ENCODE measurements at regions not wholly inside any gene's neighbourhood (a gene's known extent, or its start where the extent isn't known, plus 50 kb on each side); places are given as distances from the start of the nearest gene placed in this dataset.
A peak's percentile ranks its signal among the peaks of the same experiment; 100 is the strongest.

GRCh38 chr13:110057052-110057451, 249.9 kb downstream of the COL4A1 start:
- TF ChIP-seq POLR2A (IDR thresholded peaks at IDR 0.05) (no peak), CTCF (IDR thresholded peaks at IDR 0.05) (no peak)
- no peak overlapping the region for H3K4me3 ChIP-seq
- H3K27ac ChIP-seq, result no peak overlapping the region
- no peak for DNase-seq
- H3K4me1 ChIP-seq, result no peaks in the 10 kb centered on the region
- intact Hi-C loops (cut with DNase I; ENCODE audit: low total_unique reads), result no loop called here
- H3K36me3 ChIP-seq (ENCODE audit: low read depth, missing control alignments), result no peaks in the 10 kb centered on the region
- H3K9me3 ChIP-seq, result no peaks in the 10 kb centered on the region
- 80 to 93% methylated on average over 9 of the region's 9 CpGs for WGBS, 2 donors
- H3K27me3 ChIP-seq, result no peaks in the 10 kb centered on the region

GRCh38 chr13:110056640-110057039, 250.3 kb downstream of the COL4A1 start:
- Histone ChIP-seq H3K4me3 (no peak overlapping the region), H3K36me3 (ENCODE audit: low read depth, missing control alignments) (no peaks in the 10 kb centered on the region), H3K4me1 (no peaks in the 10 kb centered on the region), H3K27ac (no peak overlapping the region), H3K27me3 (no peaks in the 10 kb centered on the region), H3K9me3 (no peaks in the 10 kb centered on the region)
- intact Hi-C loops (cut with DNase I; ENCODE audit: low total_unique reads), result no loop called here
- no peak for TF ChIP-seq CTCF (IDR thresholded peaks at IDR 0.05)
- no peak for TF ChIP-seq POLR2A (IDR thresholded peaks at IDR 0.05)
- 90% methylated on average over 5 of the region's 5 CpGs for WGBS, 2 donors
- DNase-seq, result no peak

- Histone ChIP-seq H3K9me3 (no peaks in the 10 kb centered on the region), H3K4me3 (no peak overlapping the region), H3K36me3 (ENCODE audit: low read depth, missing control alignments) (no peaks in the 10 kb centered on the region), H3K27me3 (no peaks in the 10 kb centered on the region), H3K4me1 (no peaks in the 10 kb centered on the region), H3K27ac (no peak overlapping the region)
- DNase-seq, result no peak
- intact Hi-C loops (cut with DNase I; ENCODE audit: low total_unique reads), result no loop called here
- WGBS, 2 donors, result 82 to 84% methylated on average over 3 of the region's 3 CpGs
- no peak for TF ChIP-seq CTCF (IDR thresholded peaks at IDR 0.05)
- TF ChIP-seq POLR2A (IDR thresholded peaks at IDR 0.05), result no peak
These were observed 251.9 kb downstream of the COL4A1 start for GRCh38 chr13:110055089-110055488.

- no peaks in the 10 kb centered on the region for H3K4me1 ChIP-seq
- TF ChIP-seq POLR2A (IDR thresholded peaks at IDR 0.05), result no peak
- no peak for TF ChIP-seq CTCF (IDR thresholded peaks at IDR 0.05)
- no peaks in the 10 kb centered on the region for H3K27me3 ChIP-seq
- 83 to 95% methylated on average over 13 of the region's 13 CpGs for WGBS, 2 donors
- H3K36me3 ChIP-seq (ENCODE audit: low read depth, missing control alignments), result no peaks in the 10 kb centered on the region
- intact Hi-C loops (cut with DNase I; ENCODE audit: low total_unique reads), result no loop called here
- no peak for DNase-seq
- no peak overlapping the region for H3K27ac ChIP-seq
- no peaks in the 10 kb centered on the region for H3K9me3 ChIP-seq
- H3K4me3 ChIP-seq, result no peak overlapping the region
These were observed 252.9 kb downstream of the COL4A1 start for GRCh38 chr13:110054041-110054440.

GRCh38 chr13:110047496-110047895, 259.5 kb downstream of the COL4A1 start:
- peak; percentile 30 for DNase-seq
- Histone ChIP-seq H3K4me1 (no peaks in the 10 kb centered on the region), H3K4me3 (no peak overlapping the region), H3K9me3 (no peaks in the 10 kb centered on the region), H3K27ac (no peak overlapping the region), H3K36me3 (ENCODE audit: low read depth, missing control alignments) (no peaks in the 10 kb centered on the region), H3K27me3 (no peaks in the 10 kb centered on the region)
- intact Hi-C loops (cut with DNase I; ENCODE audit: low total_unique reads), result no loop called here
- TF ChIP-seq CTCF (IDR thresholded peaks at IDR 0.05) (no peak), POLR2A (IDR thresholded peaks at IDR 0.05) (no peak)
- 32 to 44% methylated on average over 7 of the region's 7 CpGs for WGBS, 2 donors
